IPS-18a (cell line): ENCODE measurements at regions not wholly inside any gene's neighbourhood (a gene's known extent, or its start where the extent isn't known, plus 50 kb on each side); places are given as distances from the start of the nearest gene placed in this dataset.

ENCODE experiments used
- H3K27ac ChIP-seq: one replicate; pipeline ENCODE4 v1.5.1; 2013; ENCODE audit warnings: low read length
- H3K27me3 ChIP-seq: one replicate; pipeline ENCODE4 v1.6.1; 2013; ENCODE audit warnings: mild to moderate bottlenecking, low read length; ENCODE audit not compliant: control insufficient read depth, insufficient read depth
- H3K36me3 ChIP-seq: one replicate; pipeline ENCODE4 v1.6.1; 2013; ENCODE audit warnings: low read depth, low read length; ENCODE audit not compliant: control insufficient read depth
- H3K4me1 ChIP-seq: one replicate; pipeline ENCODE4 v1.6.1; 2013; ENCODE audit warnings: low read depth, low read length; ENCODE audit not compliant: control insufficient read depth
- H3K4me3 ChIP-seq: one replicate; pipeline ENCODE4 v1.5.1; 2013; ENCODE audit warnings: low read length
- H3K9ac ChIP-seq: one replicate; pipeline ENCODE4 v1.6.1; 2013; ENCODE audit warnings: mild to moderate bottlenecking, low read length, moderate library complexity
- H3K9me3 ChIP-seq: one replicate; pipeline ENCODE4 v1.6.1; 2013; ENCODE audit warnings: low read depth, low read length; ENCODE audit not compliant: control insufficient read depth

DNA sequence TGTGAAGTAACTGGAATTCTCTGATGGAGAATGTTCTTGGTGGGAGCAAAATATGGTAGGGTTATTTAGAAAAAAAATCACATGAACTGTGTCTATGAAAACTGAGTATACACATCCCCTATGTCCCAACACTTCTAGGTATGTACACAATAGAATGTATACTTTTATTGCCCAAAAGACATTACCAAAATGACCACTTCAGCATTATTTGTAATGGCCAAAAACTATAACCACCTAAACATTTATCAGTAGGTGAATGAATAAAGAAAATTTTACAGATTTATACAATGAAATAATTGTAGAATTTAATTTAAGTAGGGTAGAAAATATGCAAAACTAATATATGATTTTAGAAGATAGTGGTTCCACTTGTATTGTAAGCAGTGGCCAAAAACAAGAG, 462.8 kb downstream of the KCNJ3 start:
- no peak overlapping the region for H3K27ac ChIP-seq

DNA sequence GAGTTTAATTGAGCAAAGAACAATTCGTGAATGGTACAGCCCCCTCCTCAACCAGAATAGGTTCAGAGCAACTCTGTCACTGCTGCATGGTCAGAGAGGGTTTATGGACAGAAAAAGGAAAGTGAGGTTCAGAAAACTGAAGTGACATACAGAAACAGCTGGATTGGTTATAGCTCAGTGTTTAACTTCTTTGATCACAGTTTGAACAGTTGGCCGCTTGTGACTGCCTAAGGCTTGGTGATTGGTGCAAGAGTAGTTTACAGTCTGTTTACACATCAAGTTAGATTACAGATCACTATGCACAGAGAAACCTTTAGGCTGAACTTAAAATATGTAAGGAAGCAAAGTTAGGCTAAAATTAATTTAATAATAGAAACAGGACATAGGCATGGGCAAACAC, 459.2 kb downstream of the KCNJ3 start:
- Histone ChIP-seq H3K27ac (no peak overlapping the region), H3K27me3 (no peaks in the 10 kb centered on the region), H3K9ac (no peak overlapping the region), H3K9me3 (no peaks in the 10 kb centered on the region), H3K36me3 (no peaks in the 10 kb centered on the region), H3K4me3 (no peak overlapping the region), H3K4me1 (no peaks in the 10 kb centered on the region)

More for the DNA sequence above, 462.8 kb downstream of the KCNJ3 start:
- no peak overlapping the region for H3K4me3 ChIP-seq
- H3K36me3 ChIP-seq: no peaks in the 10 kb centered on the region
- H3K27me3 ChIP-seq: no peaks in the 10 kb centered on the region
- no peak overlapping the region for H3K9ac ChIP-seq
- H3K4me1 ChIP-seq: no peaks in the 10 kb centered on the region
- no peaks in the 10 kb centered on the region for H3K9me3 ChIP-seq

GRCh38 chr2:155157065-155157464, 458.6 kb downstream of the KCNJ3 start:
- Histone ChIP-seq H3K9me3 (no peaks in the 10 kb centered on the region), H3K4me1 (no peaks in the 10 kb centered on the region), H3K36me3 (no peaks in the 10 kb centered on the region), H3K9ac (no peak overlapping the region), H3K27ac (no peak overlapping the region), H3K27me3 (no peaks in the 10 kb centered on the region), H3K4me3 (no peak overlapping the region)

- no peaks in the 10 kb centered on the region for H3K4me1 ChIP-seq
- no peaks in the 10 kb centered on the region for H3K36me3 ChIP-seq
- H3K9ac ChIP-seq: no peak overlapping the region
- no peaks in the 10 kb centered on the region for H3K9me3 ChIP-seq
- H3K4me3 ChIP-seq: no peak overlapping the region
- no peak overlapping the region for H3K27ac ChIP-seq
- H3K27me3 ChIP-seq: no peaks in the 10 kb centered on the region
These were observed 453.4 kb downstream of the KCNJ3 start for GRCh38 chr2:155151945-155152344.

DNA sequence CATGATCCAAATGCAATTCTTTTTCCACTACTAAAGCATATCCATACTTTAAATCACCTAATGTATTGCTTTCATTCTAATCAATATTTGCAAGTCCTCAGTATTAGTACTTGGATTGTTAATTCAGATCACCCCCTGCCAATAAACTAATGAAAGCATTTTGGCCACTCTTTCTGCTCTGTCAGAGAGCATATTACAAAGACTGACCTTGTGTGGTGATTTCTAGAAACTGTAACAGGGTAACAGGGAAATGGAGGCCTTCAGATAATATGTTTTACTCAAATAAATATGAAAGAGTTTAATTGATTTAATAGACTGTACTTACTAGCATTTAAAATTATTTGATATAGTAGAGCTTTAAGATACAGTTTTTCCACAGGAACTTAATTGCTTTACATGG, 453.0 kb downstream of the KCNJ3 start:
- Histone ChIP-seq H3K27me3 (no peaks in the 10 kb centered on the region), H3K36me3 (no peaks in the 10 kb centered on the region), H3K27ac (no peak overlapping the region), H3K4me3 (no peak overlapping the region), H3K9me3 (no peaks in the 10 kb centered on the region), H3K9ac (no peak overlapping the region), H3K4me1 (no peaks in the 10 kb centered on the region)

DNA sequence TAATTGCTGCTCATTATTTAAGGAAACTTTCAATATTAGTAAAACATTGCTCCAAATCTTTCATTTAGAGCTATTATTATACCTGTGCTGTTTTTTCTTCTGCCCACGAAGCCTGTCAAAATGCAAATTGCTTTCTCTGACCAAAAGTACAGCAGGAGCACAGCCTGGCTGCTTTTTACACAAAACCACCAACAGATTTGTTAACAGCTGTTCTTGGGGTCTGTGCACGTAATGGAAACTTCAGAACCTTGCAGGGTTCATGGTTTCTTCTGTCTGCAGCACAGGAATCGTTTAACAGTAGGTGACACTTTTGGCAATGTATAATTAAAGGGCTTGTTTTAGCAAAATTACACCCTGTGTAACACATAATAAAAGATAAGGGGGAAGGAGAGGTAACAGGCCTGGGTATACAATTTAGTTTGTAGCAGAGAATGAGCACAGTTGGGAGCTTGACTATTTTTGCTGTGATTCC, 447.3 kb downstream of the KCNJ3 start:
- Histone ChIP-seq H3K27ac (no peak overlapping the region), H3K9ac (no peak overlapping the region), H3K4me1 (no peaks in the 10 kb centered on the region), H3K36me3 (no peaks in the 10 kb centered on the region), H3K4me3 (no peak overlapping the region), H3K27me3 (no peaks in the 10 kb centered on the region), H3K9me3 (no peaks in the 10 kb centered on the region)

GRCh38 chr2:155141418-155141817, 442.9 kb downstream of the KCNJ3 start:
- Histone ChIP-seq H3K27ac (no peak overlapping the region), H3K36me3 (no peaks in the 10 kb centered on the region)

DNA sequence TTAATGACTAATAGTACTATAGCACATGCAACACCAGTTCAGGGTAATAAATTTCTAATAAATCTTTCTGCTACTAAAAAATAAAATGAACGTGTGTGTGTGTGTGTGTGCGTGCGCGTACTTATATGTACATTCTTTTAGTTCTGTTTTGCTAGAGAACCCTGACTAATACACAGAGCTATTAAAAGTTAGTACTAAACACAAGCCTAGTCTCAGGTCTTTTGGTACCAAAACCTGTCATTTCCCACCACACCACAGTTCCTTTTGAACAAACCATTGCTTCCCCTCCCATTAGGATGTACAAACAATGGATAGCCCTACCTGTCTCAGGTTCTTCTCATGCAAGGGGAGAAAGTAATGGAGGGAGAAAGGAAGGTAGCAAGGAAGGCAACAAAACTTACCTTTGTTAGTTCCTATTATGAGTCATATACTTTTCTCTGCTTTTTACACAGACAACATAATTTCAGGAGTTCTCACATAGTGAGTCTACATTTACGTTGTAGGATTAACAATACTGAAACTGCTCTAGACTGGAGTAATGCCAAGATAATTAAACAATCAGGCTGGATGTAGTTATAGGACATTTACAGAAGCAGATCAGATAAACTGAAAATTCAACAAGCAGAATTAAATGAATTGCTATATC, 427.2 kb downstream of the KCNJ3 start:
- Histone ChIP-seq H3K9ac (no peak overlapping the region), H3K4me3 (no peak overlapping the region), H3K36me3 (no peaks in the 10 kb centered on the region), H3K9me3 (no peaks in the 10 kb centered on the region), H3K27ac (no peak overlapping the region), H3K4me1 (no peaks in the 10 kb centered on the region), H3K27me3 (no peaks in the 10 kb centered on the region)

More at GRCh38 chr2:155141418-155141817, 442.9 kb downstream of the KCNJ3 start:
- Histone ChIP-seq H3K4me3 (no peak overlapping the region), H3K27me3 (no peaks in the 10 kb centered on the region), H3K4me1 (no peaks in the 10 kb centered on the region), H3K9ac (no peak overlapping the region), H3K9me3 (no peaks in the 10 kb centered on the region)

- Histone ChIP-seq H3K4me1 (no peaks in the 10 kb centered on the region), H3K4me3 (no peak overlapping the region), H3K27ac (no peak overlapping the region)
These were observed 417.4 kb downstream of the KCNJ3 start for GRCh38 chr2:155115846-155116245.

DNA sequence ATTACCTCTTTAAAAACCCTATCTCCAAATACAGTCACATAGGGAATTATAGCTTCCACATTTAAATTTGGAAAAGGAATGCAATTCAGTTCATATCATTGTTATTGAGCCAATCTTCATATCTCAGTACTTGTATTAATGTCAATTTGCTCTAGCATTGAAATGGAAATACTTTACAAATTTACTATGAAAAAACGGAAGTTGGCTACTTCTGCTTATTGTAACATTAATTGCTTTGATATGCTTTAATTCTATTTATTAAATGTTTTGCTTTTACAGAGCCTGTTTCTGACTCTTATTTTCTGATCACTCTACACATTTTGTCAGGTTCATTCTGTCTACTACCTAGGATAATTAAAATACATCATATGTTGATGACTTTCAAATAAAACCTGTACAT, 412.6 kb downstream of the KCNJ3 start:
- Histone ChIP-seq H3K27ac (no peak overlapping the region), H3K4me3 (no peak overlapping the region), H3K27me3 (no peaks in the 10 kb centered on the region), H3K4me1 (no peaks in the 10 kb centered on the region), H3K9me3 (no peaks in the 10 kb centered on the region), H3K9ac (no peak overlapping the region), H3K36me3 (no peaks in the 10 kb centered on the region)

More at GRCh38 chr2:155115846-155116245, 417.4 kb downstream of the KCNJ3 start:
- Histone ChIP-seq H3K27me3 (no peaks in the 10 kb centered on the region), H3K36me3 (no peaks in the 10 kb centered on the region), H3K9me3 (no peaks in the 10 kb centered on the region), H3K9ac (no peak overlapping the region)

DNA sequence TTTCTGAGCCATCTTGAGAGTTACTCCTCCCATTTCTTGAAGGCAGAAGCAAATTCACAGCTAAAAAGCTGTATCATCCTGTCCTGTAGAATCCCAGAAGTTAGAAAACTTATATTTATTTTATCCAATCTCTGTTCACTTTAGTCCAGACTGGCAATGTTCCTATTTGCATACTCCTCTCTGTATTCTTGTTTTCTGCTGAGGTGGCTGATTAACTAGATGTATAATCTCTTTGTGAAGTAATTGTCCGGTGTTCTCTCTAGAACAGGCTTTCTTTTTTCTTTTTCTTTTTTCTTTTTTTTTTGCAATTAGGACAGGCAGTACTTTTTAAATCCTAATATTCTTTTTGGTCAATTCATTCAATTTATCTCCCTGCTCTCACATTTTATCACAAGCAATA, 411.0 kb downstream of the KCNJ3 start:
- no peaks in the 10 kb centered on the region for H3K9me3 ChIP-seq
- H3K4me1 ChIP-seq: no peaks in the 10 kb centered on the region
- H3K36me3 ChIP-seq: no peaks in the 10 kb centered on the region
- H3K27me3 ChIP-seq: no peaks in the 10 kb centered on the region
- no peak overlapping the region for H3K27ac ChIP-seq
- no peak overlapping the region for H3K4me3 ChIP-seq
- H3K9ac ChIP-seq: no peak overlapping the region

- Histone ChIP-seq H3K4me3 (no peak overlapping the region), H3K27ac (no peak overlapping the region), H3K9me3 (peaks cover 3% of the 10 kb centered on the region), H3K27me3 (no peaks in the 10 kb centered on the region), H3K4me1 (no peaks in the 10 kb centered on the region), H3K9ac (no peak overlapping the region), H3K36me3 (no peaks in the 10 kb centered on the region)
These were observed 401.8 kb downstream of the KCNJ3 start for GRCh38 chr2:155100261-155100660.
